ENCODE measurements at regions not wholly inside any gene's neighbourhood (a gene's known extent, or its start where the extent isn't known, plus 50 kb on each side); places are given as distances from the start of the nearest gene placed in this dataset.

DNA sequence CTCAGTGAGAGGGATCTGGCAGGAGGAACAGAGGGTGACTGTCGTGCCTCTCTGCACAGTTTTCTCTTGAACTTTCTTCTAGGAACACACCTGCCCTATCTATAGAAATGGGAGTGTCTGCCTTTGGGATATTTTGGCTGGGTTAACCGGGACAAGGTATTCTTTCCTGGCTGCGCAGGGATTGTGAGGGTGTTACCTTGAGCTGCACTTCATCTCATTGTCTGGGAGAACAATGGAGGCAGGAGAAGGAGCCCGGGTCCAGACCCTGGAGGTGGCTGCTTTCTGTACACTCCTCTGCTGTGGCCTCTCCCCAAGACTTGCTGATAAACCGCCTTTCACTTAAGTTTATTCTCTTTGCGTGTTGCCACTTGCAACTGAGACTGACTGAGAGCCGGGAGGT lies 192.8 kb downstream of the TBXT start:
- DNase-seq (ENCODE audit: low read depth, low spot score) = no peak
- ChIA-PET CTCF (no interaction called here), POLR2A (no interaction called here)
- no peak overlapping the region for H3K4me3 ChIP-seq (replicated peaks in 1 of 3; ENCODE audit: insufficient read depth in 1 of 3, low read depth in 1 of 3, low read length in 3 of 3)
- H4K20me1 ChIP-seq (replicated peaks; ENCODE audit: control insufficient read depth, extremely low read depth, insufficient read depth, low read length) = no peaks in the 10 kb centered on the region
- no peaks in the 10 kb centered on the region for H3K9me1 ChIP-seq (replicated peaks; ENCODE audit: control insufficient read depth, extremely low read depth, insufficient read depth, low read length)
- H3K27ac ChIP-seq (ENCODE audit: insufficient read depth, low read depth, low read length) = no peak overlapping the region
- dilution Hi-C loops (cut with MboI; ENCODE audit: extremely low pct_ligation_motif_present, low sequenced_read_pairs) = no loop called here
- FAIRE-seq = no peak
- no peak overlapping the region for H3K9ac ChIP-seq (replicated peaks; ENCODE audit: extremely low read depth, insufficient read depth, low read length)
- no peak for TF ChIP-seq MYC (IDR thresholded peaks at IDR 0.05; ENCODE audit: low read depth, low read length)
- TF ChIP-seq, protein P1, sequence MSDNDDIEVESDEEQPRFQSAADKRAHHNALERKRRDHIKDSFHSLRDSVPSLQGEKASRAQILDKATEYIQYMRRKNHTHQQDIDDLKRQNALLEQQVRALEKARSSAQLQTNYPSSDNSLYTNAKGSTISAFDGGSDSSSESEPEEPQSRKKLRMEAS (IDR thresholded peaks at IDR 0.05; ENCODE audit: insufficient read depth, insufficient read length) = no peak
- TF ChIP-seq POLR2AphosphoS5 (IDR thresholded peaks at IDR 0.05; ENCODE audit: insufficient read depth, low read depth, low read length) = no peak
- TF ChIP-seq, protein P2, sequence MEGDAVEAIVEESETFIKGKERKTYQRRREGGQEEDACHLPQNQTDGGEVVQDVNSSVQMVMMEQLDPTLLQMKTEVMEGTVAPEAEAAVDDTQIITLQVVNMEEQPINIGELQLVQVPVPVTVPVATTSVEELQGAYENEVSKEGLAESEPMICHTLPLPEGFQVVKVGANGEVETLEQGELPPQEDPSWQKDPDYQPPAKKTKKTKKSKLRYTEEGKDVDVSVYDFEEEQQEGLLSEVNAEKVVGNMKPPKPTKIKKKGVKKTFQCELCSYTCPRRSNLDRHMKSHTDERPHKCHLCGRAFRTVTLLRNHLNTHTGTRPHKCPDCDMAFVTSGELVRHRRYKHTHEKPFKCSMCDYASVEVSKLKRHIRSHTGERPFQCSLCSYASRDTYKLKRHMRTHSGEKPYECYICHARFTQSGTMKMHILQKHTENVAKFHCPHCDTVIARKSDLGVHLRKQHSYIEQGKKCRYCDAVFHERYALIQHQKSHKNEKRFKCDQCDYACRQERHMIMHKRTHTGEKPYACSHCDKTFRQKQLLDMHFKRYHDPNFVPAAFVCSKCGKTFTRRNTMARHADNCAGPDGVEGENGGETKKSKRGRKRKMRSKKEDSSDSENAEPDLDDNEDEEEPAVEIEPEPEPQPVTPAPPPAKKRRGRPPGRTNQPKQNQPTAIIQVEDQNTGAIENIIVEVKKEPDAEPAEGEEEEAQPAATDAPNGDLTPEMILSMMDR (IDR thresholded peaks at IDR 0.05; ENCODE audit: extremely low read depth in 1 of 2, insufficient read depth in 1 of 2, low read depth in 1 of 2, low read length in 2 of 2) = no peak
- TF ChIP-seq EZH2 (IDR thresholded peaks at IDR 0.05; ENCODE audit: borderline replicate concordance, low read depth, low read length, severe bottlenecking) = no peak
- TF ChIP-seq GATA2 (IDR thresholded peaks at IDR 0.05; ENCODE audit: insufficient read depth, insufficient read length, low read depth, low read length) = no peak
- H3K4me1 ChIP-seq (ENCODE audit: control insufficient read depth, extremely low read depth, insufficient read depth, low read length) = no peaks in the 10 kb centered on the region
- no peak overlapping the region for H3K4me2 ChIP-seq (ENCODE audit: insufficient read depth, low read length)
- H3K79me2 ChIP-seq (ENCODE audit: control insufficient read depth, insufficient read depth, low read length) = no peaks in the 10 kb centered on the region
- intact Hi-C loops (cut with micrococcal nuclease) = no loop called here
- H2AFZ ChIP-seq (ENCODE audit: low read depth, low read length) = no peak overlapping the region
- no peaks in the 10 kb centered on the region for H3K9me3 ChIP-seq (replicated peaks; ENCODE audit: control insufficient read depth, insufficient read depth, low read length)
- H3K27me3 ChIP-seq (ENCODE audit: control insufficient read depth in 2 of 2, insufficient read depth in 2 of 2, low read length in 2 of 2) = no peaks in the 10 kb centered on the region
- BruUV-seq (replicated peaks) = no TSS peak
- H3K36me3 ChIP-seq (ENCODE audit: control insufficient read depth in 2 of 2, extremely low read depth in 1 of 2, insufficient read depth in 2 of 2, low read length in 2 of 2) = no peaks in the 10 kb centered on the region

DNA sequence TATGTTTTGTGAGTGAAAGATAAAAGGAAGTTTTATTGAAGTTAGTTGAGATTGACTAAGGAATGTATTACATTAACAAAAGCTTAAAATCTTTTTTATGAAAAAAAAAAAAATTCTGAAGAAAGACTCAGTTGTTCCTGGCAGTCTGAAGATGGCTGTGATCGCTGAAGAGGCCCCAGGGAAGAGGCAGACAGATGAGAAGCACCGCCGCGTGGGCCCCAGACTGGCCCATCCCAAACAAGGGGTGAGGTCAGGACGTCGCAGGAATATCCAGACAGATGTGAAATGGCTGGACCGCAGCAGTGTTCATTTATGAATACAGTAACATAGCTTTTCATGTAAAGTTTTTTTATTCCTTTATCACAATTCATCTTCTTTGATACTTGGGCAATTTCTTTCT lies 194.2 kb downstream of the TBXT start:
- dilution Hi-C loops (cut with MboI; ENCODE audit: extremely low pct_ligation_motif_present, low sequenced_read_pairs) = no loop called here
- H3K36me3 ChIP-seq (ENCODE audit: control insufficient read depth in 2 of 2, extremely low read depth in 1 of 2, insufficient read depth in 2 of 2, low read length in 2 of 2) = no peaks in the 10 kb centered on the region
- no peak for FAIRE-seq

More for the DNA sequence above, 194.2 kb downstream of the TBXT start:
- intact Hi-C loops (cut with micrococcal nuclease) = no loop called here
- Histone ChIP-seq H3K9ac (replicated peaks; ENCODE audit: extremely low read depth, insufficient read depth, low read length) (no peak overlapping the region), H2AFZ (ENCODE audit: low read depth, low read length) (no peak overlapping the region), H3K27ac (ENCODE audit: insufficient read depth, low read depth, low read length) (no peak overlapping the region), H3K4me3 (replicated peaks in 1 of 3; ENCODE audit: insufficient read depth in 1 of 3, low read depth in 1 of 3, low read length in 3 of 3) (no peak overlapping the region), H3K4me2 (ENCODE audit: insufficient read depth, low read length) (no peak overlapping the region), H3K4me1 (ENCODE audit: control insufficient read depth, extremely low read depth, insufficient read depth, low read length) (no peaks in the 10 kb centered on the region), H3K27me3 (ENCODE audit: control insufficient read depth in 2 of 2, insufficient read depth in 2 of 2, low read length in 2 of 2) (no peaks in the 10 kb centered on the region), H4K20me1 (replicated peaks; ENCODE audit: control insufficient read depth, extremely low read depth, insufficient read depth, low read length) (no peaks in the 10 kb centered on the region), H3K9me1 (replicated peaks; ENCODE audit: control insufficient read depth, extremely low read depth, insufficient read depth, low read length) (no peaks in the 10 kb centered on the region), H3K79me2 (ENCODE audit: control insufficient read depth, insufficient read depth, low read length) (no peaks in the 10 kb centered on the region), H3K9me3 (replicated peaks; ENCODE audit: control insufficient read depth, insufficient read depth, low read length) (no peaks in the 10 kb centered on the region)
- BruUV-seq (replicated peaks) = no TSS peak
- TF ChIP-seq, protein P2 (IDR thresholded peaks at IDR 0.05; ENCODE audit: extremely low read depth in 1 of 2, insufficient read depth in 1 of 2, low read depth in 1 of 2, low read length in 2 of 2) = no peak
- no peak for TF ChIP-seq POLR2AphosphoS5 (IDR thresholded peaks at IDR 0.05; ENCODE audit: insufficient read depth, low read depth, low read length)
- DNase-seq (ENCODE audit: low read depth, low spot score) = no peak
- CTCF ChIA-PET = no interaction called here
- POLR2A ChIA-PET = no interaction called here

Data from endothelial cell of umbilical vein (primary cell).